Stimulated activated CD8-positive, alpha-beta memory T cell treated with anti-CD3 and anti-CD28 coated beads, Interleukin-4, amount 100 ng/mL, for 48 hours (primary cell): ENCODE measurements at regions not wholly inside any gene's neighbourhood (a gene's known extent, or its start where the extent isn't known, plus 50 kb on each side); places are given as distances from the start of the nearest gene placed in this dataset.

Source experiments
- DNase-seq: peaks from one replicate; pipeline ENCODE4 v3.0.0-alpha.2; 2020

DNA sequence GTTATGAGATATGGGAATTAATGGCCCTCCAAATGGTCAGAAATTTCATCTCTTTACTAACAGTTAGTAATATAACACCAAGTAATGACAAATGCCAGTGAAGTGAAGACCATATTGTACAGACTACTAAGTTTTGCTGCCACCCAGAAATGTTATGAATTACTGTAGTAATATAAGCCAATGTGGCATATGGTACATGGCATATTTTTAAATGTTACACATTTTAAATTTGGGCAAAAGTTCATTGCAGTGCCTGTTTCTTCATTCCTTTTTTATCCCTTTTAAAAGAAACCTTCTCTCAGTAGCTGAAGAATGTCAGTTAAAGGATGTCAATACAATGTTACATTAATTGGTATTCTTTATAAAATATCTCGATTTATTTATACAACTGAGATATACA, 626.5 kb upstream of the SLC8A1 start:
- no peak for DNase-seq

DNA sequence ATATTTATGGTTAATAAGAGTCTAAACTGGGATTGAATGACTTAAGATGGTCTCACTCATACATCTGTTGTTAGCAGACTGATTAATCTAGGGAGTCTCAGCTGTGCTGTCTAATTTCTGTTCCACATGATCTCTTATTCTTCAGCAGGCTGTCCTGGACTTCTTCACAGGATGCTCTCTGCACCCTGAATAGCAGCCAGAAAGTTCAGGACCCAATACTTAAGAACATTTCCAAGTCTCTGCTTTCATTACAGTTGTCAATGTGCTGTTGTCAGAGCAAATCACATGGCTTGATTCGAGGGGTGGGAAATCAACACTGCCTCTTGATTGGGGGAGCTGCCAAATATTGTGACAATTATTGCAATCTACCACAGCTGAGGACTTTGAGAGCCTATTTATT, 627.1 kb upstream of the SLC8A1 start:
- DNase-seq, result no peak

- no peak for DNase-seq
Measured at GRCh38 chr2:41084321-41084720, 632.4 kb upstream of the SLC8A1 start.

DNA sequence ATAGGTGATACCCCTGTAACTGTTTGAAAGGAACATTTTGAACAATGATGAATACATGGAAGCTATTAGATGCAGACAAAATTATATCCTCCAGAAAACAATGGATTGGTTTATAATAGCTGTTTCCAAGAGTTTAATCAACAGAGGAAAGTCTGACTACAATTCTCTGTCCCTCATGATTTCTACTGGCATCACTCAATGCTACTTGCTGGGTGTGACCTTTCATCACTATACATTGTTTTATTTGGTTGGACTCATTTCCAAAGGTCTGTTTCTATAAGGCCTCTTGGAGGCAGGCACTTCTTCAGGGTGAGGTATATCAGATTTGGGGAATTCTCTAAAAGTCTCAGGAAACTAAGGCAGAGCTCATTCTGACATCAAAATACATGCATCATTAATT, 636.1 kb upstream of the SLC8A1 start:
- no peak for DNase-seq

DNA sequence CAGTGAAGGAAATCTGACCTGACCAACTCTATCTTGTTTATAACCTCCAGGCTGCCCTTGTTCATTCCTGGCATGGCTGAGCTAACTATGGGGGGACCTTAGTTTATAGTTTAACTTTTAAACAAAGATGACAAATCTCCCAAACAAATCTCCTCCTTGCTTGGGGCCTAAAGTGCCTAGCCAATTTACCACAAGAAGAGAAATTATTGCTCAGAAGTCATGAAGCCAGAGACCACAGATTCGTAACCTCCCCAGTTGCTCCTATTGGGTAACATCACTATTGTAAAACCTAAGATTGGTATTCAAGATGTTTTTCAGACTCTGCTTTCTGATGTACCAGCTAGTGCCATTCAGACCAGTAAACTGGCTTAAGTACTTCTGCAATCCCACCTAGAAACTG, 649.4 kb upstream of the SLC8A1 start:
- no peak for DNase-seq

DNA sequence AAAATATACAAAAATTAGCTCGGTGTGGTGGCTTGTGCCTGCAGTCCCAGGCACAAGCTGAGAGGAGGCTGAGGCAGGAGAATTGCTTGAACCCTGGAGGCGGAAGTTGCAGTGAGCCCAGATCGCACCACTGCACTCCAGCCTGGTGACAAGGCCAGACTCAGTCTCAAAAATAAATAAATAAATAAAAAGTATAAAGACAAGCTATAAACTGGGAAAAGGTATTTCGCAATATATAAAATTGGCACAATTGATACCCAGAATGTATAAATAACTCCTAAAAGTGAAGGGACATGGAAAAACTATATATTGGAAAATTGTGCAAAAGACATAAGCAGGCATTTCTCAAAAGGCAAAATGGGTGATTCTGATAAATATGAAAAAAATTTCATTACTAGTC, 657.9 kb upstream of the SLC8A1 start:
- no peak for DNase-seq

DNA sequence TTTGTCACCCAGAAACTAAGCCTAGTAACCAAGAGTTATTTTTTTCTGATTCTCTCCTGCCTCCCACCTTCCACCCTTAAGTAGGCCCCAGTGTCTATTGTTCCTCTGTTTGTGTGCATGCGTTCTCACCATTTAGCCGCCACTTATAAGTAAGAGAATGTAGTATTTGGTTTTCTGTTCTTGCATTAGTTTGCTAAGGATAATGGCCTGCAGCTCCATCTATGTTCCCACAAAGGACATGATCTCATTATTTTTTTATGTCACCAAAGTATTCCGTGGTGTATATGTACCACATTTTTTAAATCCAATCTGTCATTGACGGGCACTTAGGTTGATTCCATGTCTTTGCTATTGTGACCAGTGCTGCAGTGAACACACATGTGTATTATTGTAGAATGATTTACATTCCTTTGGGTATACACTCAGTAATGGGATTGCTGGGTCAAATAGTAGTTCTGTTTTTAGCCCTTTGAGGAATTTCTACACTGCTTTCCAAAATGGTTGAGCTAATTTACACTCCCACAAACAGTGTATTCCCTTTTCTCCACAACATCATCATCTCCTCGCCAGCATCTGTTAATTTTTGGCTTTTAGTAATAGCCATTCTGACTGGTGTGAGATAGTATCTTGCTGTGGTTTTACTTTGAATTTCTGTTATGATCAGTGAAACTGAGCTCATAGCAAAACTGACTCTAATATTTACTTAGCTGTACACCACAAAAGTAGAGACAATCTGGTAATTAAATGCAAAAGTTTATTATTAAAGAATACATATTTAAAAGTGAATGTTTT, 660.1 kb upstream of the SLC8A1 start:
- DNase-seq, result no peak

DNA sequence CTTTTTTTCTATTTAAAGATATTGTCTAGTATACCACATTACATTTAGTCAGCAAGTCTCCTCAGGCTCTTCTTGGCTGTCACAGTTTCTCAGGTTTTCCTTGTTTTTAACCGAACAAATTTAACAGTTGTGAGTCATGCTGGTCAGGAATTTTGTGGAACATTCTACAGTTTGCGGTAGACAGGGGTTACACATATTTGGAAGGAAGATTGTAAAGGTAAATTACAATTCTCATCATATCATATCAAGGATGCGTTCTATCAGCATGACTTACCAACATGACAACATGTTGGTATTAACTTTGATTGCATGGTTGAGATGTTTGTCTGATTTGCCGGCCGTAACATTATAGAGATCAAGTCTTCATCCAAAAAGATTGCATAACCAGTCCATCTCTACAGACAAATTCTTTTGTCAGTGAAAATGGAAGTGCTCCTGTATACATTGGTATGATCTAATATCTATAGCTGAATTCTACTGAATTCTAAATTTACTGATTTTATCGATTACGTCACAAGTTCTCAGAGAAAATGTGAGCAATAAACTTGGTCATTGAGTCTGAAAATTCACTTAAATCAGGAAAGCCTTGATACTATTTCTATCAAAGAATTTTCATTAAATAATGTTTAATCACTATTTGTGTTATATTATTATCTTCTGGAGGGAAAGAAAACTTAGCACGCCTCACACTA, 664.4 kb upstream of the SLC8A1 start:
- DNase-seq, result no peak

GRCh38 chr2:41119489-41119888, 667.6 kb upstream of the SLC8A1 start:
- DNase-seq, result no peak

DNA sequence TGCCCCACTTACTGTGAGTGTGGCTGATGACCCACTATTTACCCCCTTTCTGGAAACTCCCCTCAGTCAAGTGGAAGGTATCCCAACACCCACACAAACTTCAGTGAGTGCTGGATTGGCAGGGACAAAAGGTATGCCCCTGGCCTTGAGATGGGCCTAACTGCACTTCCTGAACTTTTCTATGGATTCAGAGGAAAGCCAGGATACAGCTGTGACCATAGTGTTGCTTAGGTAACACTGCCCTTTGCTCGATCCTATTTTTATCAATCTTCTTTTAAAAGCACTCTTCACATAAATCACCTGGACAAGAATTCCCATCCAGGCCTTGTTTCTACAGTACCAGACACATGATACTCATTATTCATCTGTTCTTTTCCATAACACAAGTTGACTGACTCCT, 671.5 kb upstream of the SLC8A1 start:
- DNase-seq, result no peak

DNA sequence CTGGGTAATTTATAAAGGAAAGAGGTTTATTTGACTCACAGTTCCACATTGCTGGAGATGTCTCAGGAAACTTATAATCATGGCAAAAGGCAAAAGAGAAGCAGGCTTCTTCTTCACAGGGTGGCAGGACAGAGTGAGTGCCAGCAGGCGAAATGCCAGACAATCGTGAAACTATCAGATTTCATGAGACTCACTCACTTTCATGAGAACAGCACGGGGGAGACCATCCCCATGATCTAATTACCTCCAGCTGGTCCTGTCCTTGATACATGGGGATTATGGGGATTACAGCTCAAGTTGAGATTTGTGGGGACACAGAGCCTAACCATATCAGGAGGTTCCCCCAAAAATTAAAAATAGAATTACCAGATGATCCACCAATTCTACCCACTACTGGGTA, 675.5 kb upstream of the SLC8A1 start:
- DNase-seq, result no peak

GRCh38 chr2:41129988-41130387, 678.1 kb upstream of the SLC8A1 start:
- no peak for DNase-seq

GRCh38 chr2:41137031-41137430, 685.1 kb upstream of the SLC8A1 start:
- DNase-seq, result no peak

GRCh38 chr2:41141146-41141791, 689.4 kb upstream of the SLC8A1 start:
- DNase-seq, result no peak

GRCh38 chr2:41142478-41142877, 690.6 kb upstream of the SLC8A1 start:
- DNase-seq, result no peak

GRCh38 chr2:41145066-41145465, 693.2 kb upstream of the SLC8A1 start:
- no peak for DNase-seq

DNA sequence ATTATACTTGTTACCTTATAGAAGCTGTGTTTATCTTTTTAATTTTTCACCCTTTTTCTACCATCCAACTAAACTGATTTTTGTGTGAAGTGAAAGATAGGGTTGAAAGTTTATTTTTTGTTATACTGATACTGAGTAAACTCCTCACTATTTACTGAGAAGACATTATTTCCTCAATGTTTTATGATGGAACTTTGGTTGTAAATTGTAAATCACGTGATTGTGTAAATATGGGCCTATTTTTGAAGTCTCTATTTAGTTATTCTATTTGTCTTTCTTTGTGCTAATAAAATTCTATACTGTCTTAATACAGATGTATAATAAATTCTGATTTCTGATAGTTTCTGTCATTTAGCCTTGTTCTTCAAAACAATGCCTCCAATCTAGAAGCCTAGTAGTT, 697.2 kb upstream of the SLC8A1 start:
- no peak for DNase-seq

DNA sequence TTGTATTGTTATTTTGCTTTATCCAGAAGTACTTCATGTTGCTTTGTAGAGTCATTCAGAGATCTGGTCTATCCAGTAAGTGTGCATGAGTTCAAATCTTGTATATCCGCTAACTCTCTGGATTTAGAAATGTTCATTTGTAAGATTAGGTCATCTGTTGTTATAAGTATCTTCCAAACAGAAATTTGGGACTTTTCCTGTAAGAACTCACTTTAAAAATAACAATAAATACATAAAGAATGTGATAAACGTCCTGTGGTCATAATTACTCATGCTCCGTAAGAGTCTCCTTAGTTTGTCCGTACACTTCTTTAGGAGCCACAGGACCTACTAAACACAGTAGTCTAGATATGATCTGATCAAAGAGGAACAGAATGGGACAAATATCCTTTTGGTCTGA, 699.9 kb upstream of the SLC8A1 start:
- DNase-seq, result no peak

DNA sequence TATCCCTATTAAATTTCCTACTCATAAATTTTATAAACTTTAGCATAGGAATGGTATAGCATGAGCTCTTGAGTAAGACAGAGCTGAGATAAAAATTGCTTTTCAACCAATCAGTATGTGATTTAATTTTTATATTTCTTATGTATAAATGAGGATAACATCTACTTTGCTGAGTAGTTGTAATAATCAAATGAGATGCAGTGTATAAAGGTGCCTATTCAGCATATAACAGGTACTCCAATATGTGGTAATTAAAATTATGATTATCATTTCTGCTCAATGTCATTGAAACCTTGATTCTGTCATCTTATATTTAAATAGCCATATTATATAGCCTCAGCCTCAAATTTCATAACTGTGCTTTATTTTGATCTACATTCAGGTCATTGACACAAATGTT, 700.4 kb upstream of the SLC8A1 start:
- DNase-seq, result no peak

DNA sequence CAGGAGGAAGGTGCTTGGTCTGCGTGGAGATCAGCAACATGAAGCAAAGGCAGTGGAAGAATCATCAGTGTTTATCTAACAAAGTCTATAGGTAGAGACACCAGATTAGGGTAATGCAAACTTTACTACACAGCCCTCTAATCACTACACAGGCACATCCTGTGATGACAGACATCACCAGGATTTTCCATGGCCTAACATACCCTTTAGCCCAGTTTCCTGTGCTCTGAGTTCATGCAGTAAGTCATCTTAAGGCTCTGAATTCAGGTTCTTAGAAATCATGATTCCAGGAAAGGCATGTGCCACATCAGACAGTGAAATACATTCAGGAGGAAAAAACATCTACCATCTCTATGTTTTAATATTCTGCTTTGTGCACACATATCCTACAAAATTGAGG, 708.5 kb upstream of the SLC8A1 start:
- no peak for DNase-seq

DNA sequence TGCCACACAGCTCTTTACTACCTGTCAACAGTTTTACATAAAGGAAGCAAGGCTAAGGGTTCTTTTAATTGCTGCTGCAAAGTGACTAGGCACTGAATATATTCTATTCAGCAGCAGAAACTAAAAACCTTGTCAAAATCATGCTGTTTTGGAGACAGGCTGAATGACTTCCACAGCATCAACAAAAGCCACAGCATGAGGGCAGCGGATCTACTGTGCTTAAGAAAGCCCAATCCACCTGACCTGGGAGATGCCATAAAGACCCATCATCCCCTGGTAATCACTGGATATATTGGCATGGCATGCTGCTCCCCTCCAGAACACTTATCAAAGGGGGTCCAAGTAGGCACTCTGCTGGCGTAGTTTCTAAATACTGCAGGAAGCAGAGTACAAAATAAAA, 715.1 kb upstream of the SLC8A1 start:
- no peak for DNase-seq

DNA sequence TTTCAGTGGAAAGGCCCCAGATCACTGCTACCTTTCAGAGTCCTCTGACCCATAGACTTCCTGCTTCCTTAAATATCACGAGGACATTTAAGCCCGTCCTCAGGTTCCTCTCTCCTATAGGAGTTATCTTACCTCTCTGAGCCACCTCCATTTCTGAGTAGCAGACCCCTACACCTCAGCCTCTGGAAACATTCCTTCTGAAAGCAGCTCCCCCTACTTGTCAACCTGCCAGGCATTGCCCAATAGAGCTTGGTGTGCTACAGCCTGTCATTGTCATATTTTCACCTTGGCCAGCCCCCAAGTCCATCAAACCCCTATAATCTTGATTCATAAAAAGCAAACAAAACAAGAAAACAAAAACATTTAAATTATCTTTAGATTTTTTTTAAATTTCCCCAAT, 717.9 kb upstream of the SLC8A1 start:
- DNase-seq, result no peak

DNA sequence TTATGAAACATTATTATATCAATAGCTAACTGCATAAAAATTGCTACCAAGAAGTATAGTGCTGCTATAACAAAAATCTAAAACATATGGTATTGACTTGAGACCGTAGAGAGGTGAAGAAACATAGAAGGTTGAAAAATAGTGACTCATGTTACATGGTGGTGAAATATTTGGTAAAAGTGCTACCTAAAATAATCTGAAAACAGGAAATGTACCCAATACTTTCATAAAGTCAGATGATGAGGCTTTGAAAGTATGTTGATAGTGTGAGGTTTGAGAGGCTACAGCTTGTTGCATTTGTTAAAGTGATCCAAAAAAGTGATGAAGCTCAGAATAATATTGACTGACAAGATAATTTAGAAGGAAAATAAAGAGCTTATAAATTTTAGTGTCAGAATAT, 718.7 kb upstream of the SLC8A1 start:
- no peak for DNase-seq

DNA sequence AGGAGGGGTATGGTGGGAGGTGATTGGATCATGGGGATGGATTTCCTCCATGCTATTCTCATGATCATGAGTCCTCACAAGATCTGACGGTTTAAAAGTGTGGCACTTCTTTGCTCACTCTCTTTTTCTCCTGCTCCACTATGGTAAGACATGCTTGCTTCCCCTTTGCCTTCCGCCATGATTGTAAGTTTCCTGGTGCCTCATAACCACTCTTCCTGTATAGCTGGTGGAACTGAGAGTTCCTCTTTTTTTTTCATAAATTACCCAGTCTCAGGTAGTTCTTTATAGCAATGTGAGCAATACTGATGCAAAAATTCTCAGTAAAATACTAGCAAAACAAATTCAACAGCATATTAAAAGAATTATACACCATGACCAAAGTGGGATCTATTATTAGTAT, 728.5 kb upstream of the SLC8A1 start:
- DNase-seq, result no peak
